HEK293 (cell line): ENCODE measurements at regions not wholly inside any gene's neighbourhood (a gene's known extent, or its start where the extent isn't known, plus 50 kb on each side); places are given as distances from the start of the nearest gene placed in this dataset.

Source experiments
- KLF9 ChIP-seq: fragments of 450-650 bp; formaldehyde crosslinking; IDR thresholded peaks from 2 replicates; pipeline ENCODE4 v1.5.1; 2016; ENCODE audit warnings: missing biosample characterization, missing genetic modification characterization, low read depth
- MEIS1 ChIP-seq: sonication (generic); formaldehyde crosslinking; IDR thresholded peaks from 2 replicates; pipeline ENCODE4 v1.8.1; 2022; ENCODE audit warnings: missing genetic modification reagents, mild to moderate bottlenecking, borderline replicate concordance
- MYNN ChIP-seq: fragments of 450-650 bp; formaldehyde crosslinking; IDR thresholded peaks from 2 replicates; pipeline ENCODE4 v1.5.1; 2016; ENCODE audit warnings: missing biosample characterization, missing genetic modification characterization, borderline replicate concordance
- WT1 ChIP-seq: fragments of 450-650 bp; formaldehyde crosslinking; IDR thresholded peaks from 2 replicates; pipeline ENCODE4 v1.5.1; 2016; ENCODE audit warnings: missing biosample characterization, missing genetic modification characterization
- ZNF211 ChIP-seq: fragments of 450-650 bp; formaldehyde crosslinking; IDR thresholded peaks from 2 replicates; pipeline ENCODE4 v1.5.1; 2016; ENCODE audit warnings: low read depth, missing biosample characterization, missing genetic modification characterization
- ZNF292 ChIP-seq: fragments of 450-650 bp; formaldehyde crosslinking; IDR thresholded peaks from 2 replicates; pipeline ENCODE4 v1.5.1; 2016; ENCODE audit warnings: low read depth, missing biosample characterization, missing genetic modification characterization, borderline replicate concordance
- ZNF561 ChIP-seq: fragments of 450-650 bp; IDR thresholded peaks from 2 replicates; pipeline ENCODE4 v1.5.1; 2018; ENCODE audit warnings: missing biosample characterization, missing genetic modification characterization, borderline replicate concordance
- ZNF621 ChIP-seq: fragments of 450-650 bp; formaldehyde crosslinking; IDR thresholded peaks from 2 replicates; pipeline ENCODE4 v1.5.1; 2017; ENCODE audit warnings: missing biosample characterization, missing genetic modification characterization
- ZNF660 ChIP-seq: fragments of 450-650 bp; IDR thresholded peaks from 2 replicates; pipeline ENCODE4 v1.5.1; 2018; ENCODE audit warnings: missing biosample characterization, mild to moderate bottlenecking, missing genetic modification characterization
- ZNF785 ChIP-seq: fragments of 450-650 bp; formaldehyde crosslinking; IDR thresholded peaks from 2 replicates; pipeline ENCODE4 v1.5.1; 2016; ENCODE audit warnings: missing biosample characterization, missing genetic modification characterization
- TF ChIP-seq, protein P1 (sequence below): fragments of 450-650 bp; formaldehyde crosslinking; IDR thresholded peaks from 2 replicates; pipeline ENCODE4 v1.5.1; 2016; ENCODE audit warnings: missing biosample characterization, missing genetic modification characterization, low read depth
- TF ChIP-seq, protein P2 (sequence below): fragments of 450-650 bp; formaldehyde crosslinking; IDR thresholded peaks from 2 replicates; pipeline ENCODE4 v1.5.1; 2016; ENCODE audit warnings: missing biosample characterization, missing genetic modification characterization

DNA sequence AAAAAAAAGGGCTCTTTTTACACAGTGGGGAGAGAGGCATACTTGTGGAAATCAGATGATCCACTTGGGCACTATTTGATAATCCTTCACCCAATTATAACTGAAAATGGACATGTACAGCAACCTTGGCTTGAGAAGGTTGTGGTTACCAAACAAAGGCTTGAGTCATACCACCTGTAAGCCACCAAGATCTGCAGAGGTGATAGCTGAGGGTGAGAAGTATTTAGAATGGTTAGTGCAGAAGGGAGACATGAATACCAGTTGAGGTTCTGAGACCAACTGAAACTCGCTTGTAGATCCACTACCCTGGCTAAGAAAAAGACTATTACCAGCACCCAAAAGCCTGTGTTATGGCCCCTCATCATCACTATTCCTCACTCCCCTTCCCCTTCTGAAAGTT, 614.0 kb downstream of the STIM2 start:
- no peak for TF ChIP-seq ZNF785 (tag by site-specific recombination)
- TF ChIP-seq ZNF292 (tag by site-specific recombination): no peak
- TF ChIP-seq MEIS1 (CRISPR knock-in tag): no peak
- TF ChIP-seq WT1 (tag by site-specific recombination): no peak
- TF ChIP-seq KLF9: no peak
- TF ChIP-seq, protein P1, sequence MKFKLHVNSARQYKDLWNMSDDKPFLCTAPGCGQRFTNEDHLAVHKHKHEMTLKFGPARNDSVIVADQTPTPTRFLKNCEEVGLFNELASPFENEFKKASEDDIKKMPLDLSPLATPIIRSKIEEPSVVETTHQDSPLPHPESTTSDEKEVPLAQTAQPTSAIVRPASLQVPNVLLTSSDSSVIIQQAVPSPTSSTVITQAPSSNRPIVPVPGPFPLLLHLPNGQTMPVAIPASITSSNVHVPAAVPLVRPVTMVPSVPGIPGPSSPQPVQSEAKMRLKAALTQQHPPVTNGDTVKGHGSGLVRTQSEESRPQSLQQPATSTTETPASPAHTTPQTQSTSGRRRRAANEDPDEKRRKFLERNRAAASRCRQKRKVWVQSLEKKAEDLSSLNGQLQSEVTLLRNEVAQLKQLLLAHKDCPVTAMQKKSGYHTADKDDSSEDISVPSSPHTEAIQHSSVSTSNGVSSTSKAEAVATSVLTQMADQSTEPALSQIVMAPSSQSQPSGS (tag by site-specific recombination): no peak
- TF ChIP-seq ZNF621: no peak
- TF ChIP-seq, protein P2, sequence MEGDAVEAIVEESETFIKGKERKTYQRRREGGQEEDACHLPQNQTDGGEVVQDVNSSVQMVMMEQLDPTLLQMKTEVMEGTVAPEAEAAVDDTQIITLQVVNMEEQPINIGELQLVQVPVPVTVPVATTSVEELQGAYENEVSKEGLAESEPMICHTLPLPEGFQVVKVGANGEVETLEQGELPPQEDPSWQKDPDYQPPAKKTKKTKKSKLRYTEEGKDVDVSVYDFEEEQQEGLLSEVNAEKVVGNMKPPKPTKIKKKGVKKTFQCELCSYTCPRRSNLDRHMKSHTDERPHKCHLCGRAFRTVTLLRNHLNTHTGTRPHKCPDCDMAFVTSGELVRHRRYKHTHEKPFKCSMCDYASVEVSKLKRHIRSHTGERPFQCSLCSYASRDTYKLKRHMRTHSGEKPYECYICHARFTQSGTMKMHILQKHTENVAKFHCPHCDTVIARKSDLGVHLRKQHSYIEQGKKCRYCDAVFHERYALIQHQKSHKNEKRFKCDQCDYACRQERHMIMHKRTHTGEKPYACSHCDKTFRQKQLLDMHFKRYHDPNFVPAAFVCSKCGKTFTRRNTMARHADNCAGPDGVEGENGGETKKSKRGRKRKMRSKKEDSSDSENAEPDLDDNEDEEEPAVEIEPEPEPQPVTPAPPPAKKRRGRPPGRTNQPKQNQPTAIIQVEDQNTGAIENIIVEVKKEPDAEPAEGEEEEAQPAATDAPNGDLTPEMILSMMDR (tag by site-specific recombination): no peak
- TF ChIP-seq ZNF211 (tag by site-specific recombination): no peak
- no peak for TF ChIP-seq ZNF660 (tag by site-specific recombination)
- TF ChIP-seq MYNN (tag by site-specific recombination): no peak
- TF ChIP-seq ZNF561 (tag by site-specific recombination): no peak
